ENCODE measurements at regions not wholly inside any gene's neighbourhood (a gene's known extent, or its start where the extent isn't known, plus 50 kb on each side); places are given as distances from the start of the nearest gene placed in this dataset.

- TF ChIP-seq SUZ12 (IDR thresholded peaks at IDR 0.05; ENCODE audit: extremely low read depth, insufficient read depth, insufficient read length) (no peak), ZNF274 (IDR thresholded peaks at IDR 0.05; ENCODE audit: low read depth, low read length) (no peak), YY1 (IDR thresholded peaks at IDR 0.05; ENCODE audit: insufficient read depth, insufficient read length) (no peak)
Measured at GRCh38 chr13:40406405-40407120, 259.9 kb downstream of the FOXO1 start.
